ENCODE measurements at regions not wholly inside any gene's neighbourhood (a gene's known extent, or its start where the extent isn't known, plus 50 kb on each side); places are given as distances from the start of the nearest gene placed in this dataset.

- TF ChIP-seq USF1 (CRISPR knock-in tag; IDR thresholded peaks at IDR 0.05) (no peak), AR (CRISPR knock-in tag; IDR thresholded peaks at IDR 0.05) (no peak), MXD4 (CRISPR knock-in tag; IDR thresholded peaks at IDR 0.05; ENCODE audit: borderline replicate concordance) (no peak), IRF1 (CRISPR knock-in tag; IDR thresholded peaks at IDR 0.05) (no peak), ZSCAN18 (CRISPR knock-in tag; IDR thresholded peaks at IDR 0.05) (no peak), IRF2 (CRISPR knock-in tag; IDR thresholded peaks at IDR 0.05; ENCODE audit: borderline replicate concordance, low read depth) (no peak), NFYB (CRISPR knock-in tag; conservative IDR thresholded peaks at IDR 0.05; ENCODE audit: low read depth) (no peak), NR1H2 (CRISPR knock-in tag; IDR thresholded peaks at IDR 0.05) (no peak), GTF2I (CRISPR knock-in tag; conservative IDR thresholded peaks at IDR 0.05) (no peak), ZNF121 (CRISPR knock-in tag; IDR thresholded peaks at IDR 0.05) (no peak), RORB (CRISPR knock-in tag; IDR thresholded peaks at IDR 0.05) (no peak), FOXP4 (CRISPR knock-in tag; IDR thresholded peaks at IDR 0.05) (no peak)
These were observed 348.1 kb downstream of the FOXO1 start (continued) for GRCh38 chr13:40318366-40318765.

- peaks cover 19% of the 10 kb centered on the region for H3K9me3 Mint-ChIP-seq
- peaks cover 33% of the 10 kb centered on the region for H3K4me1 Mint-ChIP-seq
- H3K4me3 Mint-ChIP-seq = no peak overlapping the region
- DNase-seq (ENCODE audit: low spot score) (no peak), ATAC-seq (no peak)
- peaks cover 62% of the 10 kb centered on the region for H3K27me3 Mint-ChIP-seq (ENCODE audit: low read depth)
- no peak overlapping the region for H3K27ac Mint-ChIP-seq
- CTCF ChIA-PET = no interaction called here
- peaks cover 16% of the 10 kb centered on the region for H3K36me3 Mint-ChIP-seq
- TF ChIP-seq SMAD3 (CRISPR knock-in tag; IDR thresholded peaks at IDR 0.05; ENCODE audit: borderline replicate concordance) (no peak), GTF2I (CRISPR knock-in tag; conservative IDR thresholded peaks at IDR 0.05) (no peak), ZBTB21 (CRISPR knock-in tag; IDR thresholded peaks at IDR 0.05; ENCODE audit: borderline replicate concordance) (no peak), TCF7 (CRISPR knock-in tag; IDR thresholded peaks at IDR 0.05; ENCODE audit: low read depth) (no peak), ZNF532 (CRISPR knock-in tag; IDR thresholded peaks at IDR 0.05; ENCODE audit: borderline replicate concordance) (no peak), GRHL2 (CRISPR knock-in tag; IDR thresholded peaks at IDR 0.05; ENCODE audit: insufficient replicate concordance, severe bottlenecking) (no peak), ZNF512 (CRISPR knock-in tag; IDR thresholded peaks at IDR 0.05; ENCODE audit: borderline replicate concordance) (no peak), E2F1 (CRISPR knock-in tag; IDR thresholded peaks at IDR 0.05) (no peak), MXD4 (CRISPR knock-in tag; IDR thresholded peaks at IDR 0.05; ENCODE audit: borderline replicate concordance) (no peak)
- POLR2A ChIA-PET = no interaction called here
These were observed 346.5 kb downstream of the FOXO1 start for GRCh38 chr13:40319699-40320579.
